ENCODE measurements at regions not wholly inside any gene's neighbourhood (a gene's known extent, or its start where the extent isn't known, plus 50 kb on each side); places are given as distances from the start of the nearest gene placed in this dataset.
"Not testable (repeated sequence)": the region's sequence is repeated elsewhere in the genome, so short reads cannot be mapped to it uniquely, and the experiment has no call there.

DNA sequence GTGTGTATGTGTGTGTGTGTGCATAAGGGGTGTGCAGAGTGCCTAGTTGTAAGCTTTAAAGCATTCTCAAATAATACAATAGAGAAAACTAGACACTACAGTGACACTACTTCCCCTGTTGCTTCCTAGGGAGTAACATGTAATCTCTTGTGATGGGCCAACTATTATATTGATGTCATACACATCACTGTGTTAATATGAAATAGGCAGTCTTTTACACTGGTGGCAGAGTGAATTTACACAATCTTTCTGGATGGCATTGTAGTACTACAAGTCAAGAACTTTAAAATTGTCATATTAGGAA, 488.0 kb upstream of the ZEB2 start:
- DNase-seq (ENCODE audit: low read depth, low spot score) = no peak

DNA sequence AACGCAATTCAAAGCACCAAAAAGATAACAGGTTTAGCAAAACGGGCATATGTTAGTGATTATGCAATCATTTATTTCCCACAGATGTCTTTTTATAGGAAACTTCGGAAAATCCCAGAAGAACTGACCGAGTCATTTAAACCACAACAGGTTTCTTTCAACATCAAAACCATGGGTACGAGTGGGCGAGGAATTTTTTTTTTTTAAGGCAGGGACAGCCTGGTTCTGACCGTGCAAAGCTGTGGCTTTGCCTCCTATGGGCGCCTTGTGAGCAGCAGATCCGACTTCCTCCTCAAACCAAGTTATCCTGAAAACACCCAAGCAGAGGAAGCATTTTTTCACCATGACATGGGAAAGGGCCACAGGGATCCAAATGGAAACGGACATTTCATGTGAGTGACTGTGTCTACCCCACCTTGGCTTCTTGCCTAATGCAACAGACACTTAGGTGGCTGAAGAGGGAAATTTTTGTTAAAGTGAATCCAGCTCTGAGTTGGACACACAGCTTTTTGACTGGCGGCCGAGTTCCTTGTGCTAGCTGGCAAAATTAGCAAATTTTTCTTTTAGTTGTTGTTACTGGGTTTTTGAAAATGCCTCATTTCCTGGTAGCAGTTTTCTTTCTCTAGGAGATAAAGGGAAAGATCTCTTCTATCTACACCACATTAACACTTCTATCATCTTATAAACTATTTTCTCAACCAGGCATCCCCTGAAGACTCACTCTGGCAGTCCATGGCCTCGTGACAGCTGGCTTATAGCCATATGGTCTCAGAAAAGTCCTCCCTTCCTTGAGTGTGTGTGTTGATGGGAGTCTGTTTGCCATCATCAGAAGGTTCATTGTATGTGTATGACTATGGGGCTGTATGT, 487.4 kb upstream of the ZEB2 start:
- peak; percentile 91 for DNase-seq (ENCODE audit: low read depth, low spot score)

DNA sequence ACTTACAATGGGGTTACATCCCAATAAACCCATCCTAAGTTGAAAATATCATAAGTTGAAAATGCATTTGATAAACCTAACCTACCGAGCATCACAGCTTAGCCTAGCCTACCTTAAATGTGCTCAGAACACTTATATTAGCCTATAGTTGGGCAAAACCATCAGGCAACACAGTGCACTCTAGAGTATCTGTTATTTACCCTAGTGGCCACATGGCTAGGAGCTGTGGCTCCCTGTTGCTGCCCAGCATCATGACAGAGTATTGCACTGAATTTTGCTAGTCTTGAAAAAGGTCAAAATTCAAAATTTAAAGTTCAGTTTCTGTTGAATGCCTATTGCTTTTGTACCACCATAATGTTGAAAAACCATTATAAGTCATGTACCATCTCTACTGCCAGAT, 482.7 kb upstream of the ZEB2 start:
- DNase-seq (ENCODE audit: low read depth, low spot score) = no peak

DNA sequence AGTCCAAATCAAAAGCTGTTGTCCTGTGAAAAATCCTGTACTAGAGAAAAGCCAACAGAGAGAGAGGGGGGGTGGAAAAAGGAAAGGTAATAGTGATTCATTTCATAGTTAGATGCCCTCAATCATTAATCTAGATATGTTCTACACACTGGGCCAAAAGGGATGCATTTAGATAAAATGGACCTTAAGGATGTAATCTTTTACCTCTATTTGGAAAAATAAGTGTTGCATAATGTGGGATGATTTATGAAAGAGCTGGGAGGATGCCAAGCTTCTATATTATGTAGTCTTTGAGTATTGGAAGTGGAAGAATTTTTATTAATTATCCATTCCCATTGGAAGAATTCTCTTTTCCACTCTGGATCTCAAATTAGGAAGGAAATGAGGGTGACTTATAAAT, 480.5 kb upstream of the ZEB2 start:
- DNase-seq (ENCODE audit: low read depth, low spot score) = no peak

DNA sequence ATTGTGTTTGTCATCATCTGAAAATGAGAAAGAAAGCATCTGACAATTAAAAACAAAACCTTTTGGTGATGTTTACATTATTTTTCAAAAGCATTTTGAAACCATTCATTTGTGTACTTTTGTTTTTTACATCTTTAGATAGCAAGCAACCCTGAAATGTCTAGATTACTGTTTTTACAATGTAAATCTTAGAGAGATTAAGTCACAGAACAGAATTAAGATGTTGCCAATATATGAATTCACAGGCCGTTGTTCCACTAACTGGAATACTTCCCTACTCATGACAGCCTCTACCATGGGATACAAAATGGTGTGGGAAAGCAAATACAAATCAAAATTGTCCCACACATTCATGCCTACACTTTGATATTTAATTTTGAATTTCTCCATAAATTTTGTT, 480.0 kb upstream of the ZEB2 start:
- DNase-seq (ENCODE audit: low read depth, low spot score) = no peak

DNA sequence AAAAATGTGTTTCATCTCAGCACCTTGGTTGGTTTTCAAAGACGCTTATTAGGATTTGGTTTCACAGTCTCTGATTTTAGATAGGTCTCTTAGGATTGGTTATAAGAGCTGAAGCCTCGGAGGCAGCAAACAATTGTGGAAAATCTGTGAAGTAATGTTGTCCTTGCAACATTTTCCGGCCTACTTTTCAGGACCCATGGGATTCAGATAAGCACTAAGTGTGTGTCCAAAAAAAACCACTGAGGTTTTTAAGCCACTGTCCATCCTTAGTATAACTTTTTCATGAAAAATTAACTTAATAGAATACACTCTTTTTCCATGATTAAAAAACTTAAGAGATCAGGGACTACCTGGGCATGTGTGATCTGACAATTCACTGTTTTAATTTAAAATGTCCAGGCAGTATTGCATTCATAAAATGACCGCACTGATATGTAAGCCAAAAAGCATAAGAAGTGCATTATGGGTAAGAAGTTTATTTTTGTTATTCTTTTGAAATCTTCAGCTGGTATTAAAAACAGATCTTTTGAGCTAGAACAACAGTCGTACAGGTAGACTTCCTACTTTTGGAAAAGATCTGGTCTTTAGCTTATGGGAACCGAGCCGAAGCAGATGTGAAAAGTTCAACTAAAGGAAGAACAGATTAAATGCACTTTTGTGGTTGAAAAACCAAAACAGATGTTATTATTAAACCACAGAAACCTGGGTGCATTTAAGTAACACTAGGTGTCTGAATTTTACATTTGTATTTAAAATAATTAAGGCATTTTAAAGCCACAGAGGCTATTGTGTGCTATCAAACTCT, 479.4 kb upstream of the ZEB2 start:
- DNase-seq (ENCODE audit: low read depth, low spot score) = no peak

DNA sequence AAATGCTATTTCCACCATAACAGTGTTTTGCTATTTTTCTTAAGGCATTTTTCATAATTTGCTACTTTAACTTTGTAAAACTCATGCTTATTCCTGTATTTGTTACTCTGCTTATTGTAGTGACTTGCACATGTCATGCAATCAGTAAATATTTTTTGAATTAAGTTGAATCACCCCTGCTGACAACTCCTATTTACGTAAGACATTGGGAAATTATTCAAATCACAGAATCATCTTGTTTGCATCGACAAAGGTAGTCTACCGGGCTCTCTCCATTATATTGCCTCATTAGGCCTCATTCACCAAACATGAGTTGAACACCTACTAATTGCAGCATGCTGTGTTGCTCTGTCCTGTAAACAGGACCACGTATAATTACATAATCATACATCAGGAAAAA, 478.5 kb upstream of the ZEB2 start:
- no peak for DNase-seq (ENCODE audit: low read depth, low spot score)

DNA sequence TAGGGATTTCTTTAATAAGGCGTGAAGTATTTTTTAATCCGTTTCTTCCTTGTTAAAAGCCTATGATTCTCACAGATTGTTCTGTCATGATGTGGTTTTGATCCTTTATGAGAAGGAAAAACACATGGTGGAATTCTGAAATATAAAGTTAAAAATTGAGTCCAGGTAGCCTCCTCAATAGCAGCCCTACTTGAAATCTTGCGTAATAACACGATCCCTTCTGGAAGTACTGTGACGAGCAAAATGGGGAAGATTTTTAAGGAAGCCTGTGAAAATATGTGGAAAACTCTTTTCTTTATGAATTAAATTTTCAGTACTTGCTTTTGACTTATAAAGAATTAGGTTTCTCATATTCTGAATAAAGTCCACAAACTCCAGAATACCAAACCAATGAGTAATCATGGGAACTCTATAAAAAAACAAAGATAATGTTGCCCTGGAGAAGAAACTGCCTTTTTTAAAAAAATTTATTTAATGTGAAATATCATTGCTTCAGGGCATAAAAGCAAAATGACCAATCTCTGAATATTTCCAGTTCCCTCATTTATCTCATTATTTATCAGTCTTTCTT, 476.4 kb upstream of the ZEB2 start:
- DNase-seq (ENCODE audit: low read depth, low spot score) = peak; percentile 52

DNA sequence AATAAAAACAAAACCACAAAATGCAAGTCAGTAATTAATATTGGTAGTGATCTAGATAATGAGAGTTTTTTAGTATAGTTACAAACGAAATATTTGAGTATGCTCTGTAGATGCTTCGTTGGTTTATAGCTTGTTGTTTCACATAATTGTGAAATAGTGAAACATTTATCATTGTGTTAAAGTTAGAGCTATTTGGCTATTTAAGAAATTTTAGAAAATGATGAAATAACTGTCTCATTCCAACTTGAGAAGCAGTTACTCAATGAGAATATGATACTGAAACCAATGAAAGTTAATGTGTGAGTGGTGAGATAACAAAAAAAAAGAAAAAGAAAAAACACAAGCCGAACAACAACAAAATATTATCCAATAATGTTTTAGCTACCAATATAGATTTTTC, 475.6 kb upstream of the ZEB2 start:
- DNase-seq (ENCODE audit: low read depth, low spot score) = no peak

DNA sequence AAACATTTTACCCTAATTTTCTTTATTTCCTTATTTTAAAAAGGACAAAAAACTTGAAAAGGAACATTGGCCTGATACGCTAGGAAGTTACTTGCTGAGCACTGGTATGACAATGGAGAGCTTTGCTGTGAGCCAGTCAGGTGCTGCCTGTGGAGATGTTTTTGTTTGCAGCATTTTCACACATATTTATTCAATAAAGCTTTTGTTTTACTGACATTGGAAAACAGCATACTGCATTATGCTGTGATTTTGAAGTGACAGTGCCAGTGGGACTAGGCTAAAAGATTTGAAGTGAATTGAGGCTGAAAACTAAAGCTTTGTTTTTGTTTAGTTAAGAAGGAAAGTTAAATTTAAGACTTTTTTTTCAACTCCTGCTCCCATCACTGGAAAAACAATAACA, 470.7 kb upstream of the ZEB2 start:
- DNase-seq (ENCODE audit: low read depth, low spot score) = no peak

DNA sequence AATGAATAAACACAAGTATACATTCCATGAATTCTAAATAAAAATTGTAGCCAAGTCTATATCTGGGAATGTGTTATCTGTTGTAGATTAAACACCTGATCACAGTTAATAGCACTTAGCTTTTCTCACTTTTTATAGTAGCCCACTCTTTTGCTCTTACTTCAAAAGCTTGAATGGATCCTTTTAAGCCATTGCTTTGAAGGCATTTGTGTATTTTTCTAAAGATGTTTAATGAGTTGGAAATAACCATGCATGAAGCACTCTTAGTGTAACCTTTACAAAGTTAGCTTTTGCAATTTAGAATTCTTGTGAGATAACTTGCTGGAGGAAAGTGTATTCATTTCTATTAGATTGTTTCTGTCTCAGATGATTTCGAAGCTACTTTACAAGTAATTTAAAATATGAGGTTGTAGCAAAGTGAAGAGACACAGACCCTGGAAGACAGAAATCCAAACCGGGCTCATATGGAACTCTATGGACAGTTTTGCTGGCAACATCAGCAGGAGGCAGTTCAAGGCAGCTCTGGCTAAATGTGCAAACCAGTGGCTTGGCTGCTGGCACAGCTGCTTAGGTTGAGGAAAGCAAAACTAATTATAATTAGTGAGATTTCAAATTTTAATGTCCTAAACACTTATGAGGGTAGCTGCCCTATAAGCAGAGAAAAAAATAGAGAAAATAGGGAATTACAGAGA, 469.8 kb upstream of the ZEB2 start:
- peak; percentile 22 for DNase-seq (ENCODE audit: low read depth, low spot score)

DNA sequence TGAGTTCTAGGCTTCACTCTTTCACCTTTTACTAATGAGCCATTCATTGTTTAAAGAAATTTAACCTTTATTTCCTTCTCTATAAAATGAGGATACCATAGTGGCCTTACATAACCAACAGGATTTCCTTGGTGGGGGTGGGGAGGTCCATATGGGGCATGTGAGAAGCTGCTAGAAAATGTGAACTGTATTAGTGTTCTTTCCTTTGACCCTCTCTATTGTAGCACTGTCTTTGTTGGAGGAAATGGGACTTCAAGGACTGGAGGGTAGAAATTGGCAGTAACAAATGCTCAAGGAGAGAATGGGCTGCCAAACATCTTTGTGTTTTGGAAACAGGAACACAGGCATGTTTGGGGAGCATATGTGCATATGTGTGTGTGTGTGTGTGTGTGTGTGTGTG, 468.7 kb upstream of the ZEB2 start:
- DNase-seq (ENCODE audit: low read depth, low spot score) = no peak

DNA sequence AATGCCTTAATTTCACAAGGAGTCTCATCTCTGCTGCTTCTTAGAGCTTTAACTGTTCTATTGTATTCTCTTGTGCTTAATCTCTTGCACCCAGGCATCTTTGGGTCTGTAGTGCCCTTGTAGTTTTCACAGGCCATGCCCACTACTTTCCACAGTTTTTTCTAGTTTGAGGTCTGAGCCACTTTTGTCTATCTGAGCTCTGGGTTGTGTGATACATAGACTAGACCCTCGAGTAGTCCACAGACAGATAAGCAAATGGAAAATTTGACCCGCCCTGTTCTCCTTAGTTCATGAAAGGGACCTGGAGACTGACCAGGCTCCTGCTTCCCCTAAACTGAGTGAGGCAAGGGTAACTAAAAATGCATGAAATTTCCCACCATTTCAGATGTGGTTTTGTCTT, 466.8 kb upstream of the ZEB2 start:
- no peak for DNase-seq (ENCODE audit: low read depth, low spot score)

DNA sequence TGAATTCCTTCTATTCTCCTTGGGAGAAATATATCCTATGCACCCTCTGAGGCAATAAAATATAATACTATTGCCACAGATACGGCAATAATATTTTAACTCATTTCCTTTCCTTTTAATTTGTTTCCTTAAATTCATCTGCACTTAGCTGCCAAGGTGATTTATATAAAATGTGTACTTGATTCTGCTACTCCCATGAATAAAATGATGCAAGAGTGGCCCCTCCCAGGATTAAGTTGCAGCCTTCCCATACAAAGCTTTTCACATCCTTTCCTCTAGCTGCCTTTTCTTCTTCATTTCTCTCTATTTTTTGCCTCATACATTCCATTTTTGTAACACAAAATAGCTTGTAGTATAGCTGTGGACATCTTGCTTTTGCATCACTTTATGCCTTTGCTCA, 464.1 kb upstream of the ZEB2 start:
- no peak for DNase-seq (ENCODE audit: low read depth, low spot score)

DNA sequence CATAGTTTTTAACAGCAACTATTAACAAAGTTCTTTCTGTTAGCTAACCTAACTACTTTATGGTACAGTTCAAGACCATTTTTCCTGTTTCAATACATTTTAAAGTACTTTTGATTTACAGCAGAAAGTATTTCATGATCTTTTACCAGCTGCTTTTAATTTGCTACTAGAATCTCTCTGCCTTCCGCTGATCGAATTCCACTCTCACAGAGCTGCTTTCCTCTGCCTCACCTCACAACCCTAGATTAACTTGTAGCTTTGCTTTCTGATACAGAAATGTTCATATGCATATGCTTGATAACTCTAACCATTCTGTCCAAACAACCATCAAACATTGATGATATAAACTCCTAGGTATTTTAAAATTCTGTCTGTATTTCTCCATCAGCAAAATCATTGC, 463.2 kb upstream of the ZEB2 start:
- no peak for DNase-seq (ENCODE audit: low read depth, low spot score)

DNA sequence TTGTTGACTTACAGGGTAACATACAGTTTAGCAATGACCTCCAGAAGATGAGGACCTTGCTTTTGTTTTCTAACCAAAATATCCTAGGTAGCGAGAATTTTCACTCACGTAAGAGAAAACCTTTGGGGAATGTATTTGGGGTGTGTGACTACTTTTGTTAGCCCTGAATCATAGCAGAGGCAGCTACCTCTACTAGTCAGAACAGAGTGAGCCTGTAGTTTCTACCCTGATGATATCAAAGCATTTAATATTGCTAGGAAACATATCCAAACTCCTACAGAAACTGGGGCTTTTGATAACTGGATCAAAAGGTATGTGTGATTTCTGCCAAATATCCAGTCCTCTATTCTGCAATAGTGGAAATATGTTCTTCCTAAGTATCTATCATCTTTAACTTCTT, 462.6 kb upstream of the ZEB2 start:
- no peak for DNase-seq (ENCODE audit: low read depth, low spot score)

DNA sequence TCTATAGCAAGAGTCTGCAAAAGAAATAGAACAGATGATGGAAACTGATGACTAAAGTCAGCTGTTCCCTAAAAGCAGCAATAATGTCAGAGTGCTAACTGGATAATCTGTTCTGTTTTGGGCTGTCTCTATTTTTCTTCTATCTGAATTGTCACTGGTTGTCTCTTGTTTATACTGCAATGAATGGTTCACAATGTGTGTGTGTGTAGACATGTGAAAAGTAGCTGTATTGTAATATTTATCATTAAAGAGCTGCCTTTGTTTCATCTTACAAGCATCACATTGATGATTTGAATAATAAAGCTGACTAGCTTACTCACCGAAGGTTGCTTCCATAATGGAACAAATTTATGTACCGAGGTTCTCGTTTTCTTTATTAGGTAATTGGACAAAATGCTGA, 456.0 kb upstream of the ZEB2 start:
- no peak for DNase-seq (ENCODE audit: low read depth, low spot score)

DNA sequence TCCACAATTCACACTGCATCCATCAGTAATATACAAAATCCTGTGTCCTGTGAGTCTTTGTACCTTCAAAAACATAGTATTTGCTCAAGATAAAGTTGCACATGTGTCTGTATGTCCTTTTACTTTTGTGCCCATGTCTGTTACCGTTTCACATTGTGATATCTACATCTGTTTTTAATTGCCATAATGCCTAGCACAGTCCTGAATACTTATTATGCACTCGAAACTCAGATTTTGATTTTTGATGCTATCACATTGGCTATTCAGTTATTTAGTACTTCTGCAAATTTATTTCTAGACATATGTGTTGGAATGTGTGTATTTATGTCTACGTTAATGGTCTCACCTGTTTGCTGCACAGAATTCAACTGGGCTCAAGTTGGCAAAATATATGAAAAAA, 452.8 kb upstream of the ZEB2 start:
- no peak for DNase-seq (ENCODE audit: low read depth, low spot score)

DNA sequence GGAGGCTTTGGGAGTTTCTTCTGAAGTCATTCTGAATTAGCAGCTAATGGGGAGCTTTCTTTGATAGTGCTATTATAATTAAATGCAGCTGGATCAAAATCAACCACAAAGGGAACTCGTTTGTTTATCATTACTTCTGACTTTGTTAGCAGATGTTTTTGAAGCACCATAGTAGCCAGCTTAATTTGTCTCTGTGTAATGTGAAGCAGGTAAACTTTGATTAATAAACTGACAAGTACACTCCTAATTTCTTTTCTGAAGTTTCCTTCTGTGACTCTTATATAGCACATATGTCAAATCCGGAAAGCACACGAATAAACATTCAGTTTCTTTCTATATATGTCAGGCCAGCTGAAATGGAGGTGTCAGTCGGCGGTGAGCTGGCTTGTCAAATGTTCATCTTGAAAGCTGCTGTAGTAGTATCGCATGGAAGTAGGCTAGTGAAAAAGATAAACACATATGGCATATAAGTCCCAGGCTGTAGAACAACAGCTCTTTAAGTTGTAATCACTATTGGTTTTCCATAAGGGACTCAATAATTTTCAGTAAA, 451.9 kb upstream of the ZEB2 start:
- DNase-seq (ENCODE audit: low read depth, low spot score) = no peak

DNA sequence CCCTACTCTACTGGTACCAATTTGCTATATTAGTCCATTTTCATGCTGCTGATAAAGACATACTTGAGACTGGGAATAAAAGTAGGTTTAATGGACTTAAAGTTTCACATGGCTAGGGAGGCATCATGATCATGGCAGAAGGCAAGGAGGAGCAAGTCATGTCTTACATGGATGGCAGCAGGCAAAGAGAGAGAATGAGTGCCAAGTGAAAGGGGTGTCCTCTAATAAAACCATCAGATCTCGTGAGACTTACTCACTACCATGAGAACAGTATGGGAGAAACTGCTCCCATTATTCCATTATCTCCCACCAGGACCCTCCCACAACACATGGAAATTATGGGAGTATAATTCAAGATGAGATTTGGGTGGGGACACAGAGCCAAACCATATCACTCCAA, 450.5 kb upstream of the ZEB2 start:
- not testable (repeated sequence) for DNase-seq (ENCODE audit: low read depth, low spot score)

DNA sequence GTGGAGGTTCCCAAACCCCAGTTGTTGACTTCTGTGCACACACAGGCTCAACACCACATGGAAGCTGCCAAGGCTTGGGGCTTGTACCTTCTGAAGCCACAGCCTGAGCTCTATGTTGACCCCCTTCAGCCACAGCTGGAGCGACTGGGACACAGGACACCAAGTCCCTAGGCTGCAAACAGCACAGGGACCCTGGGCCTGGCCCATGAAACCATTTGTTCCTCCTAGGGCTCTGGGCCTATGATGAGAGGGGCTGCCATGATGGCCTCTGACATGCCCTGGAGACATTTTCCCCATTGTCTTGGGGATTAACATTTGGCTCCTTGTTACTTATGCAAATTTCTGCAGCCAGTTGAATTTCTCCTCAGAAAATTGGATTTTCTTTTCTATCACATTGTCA, 449.6 kb upstream of the ZEB2 start:
- not testable (repeated sequence) for DNase-seq (ENCODE audit: low read depth, low spot score)

DNA sequence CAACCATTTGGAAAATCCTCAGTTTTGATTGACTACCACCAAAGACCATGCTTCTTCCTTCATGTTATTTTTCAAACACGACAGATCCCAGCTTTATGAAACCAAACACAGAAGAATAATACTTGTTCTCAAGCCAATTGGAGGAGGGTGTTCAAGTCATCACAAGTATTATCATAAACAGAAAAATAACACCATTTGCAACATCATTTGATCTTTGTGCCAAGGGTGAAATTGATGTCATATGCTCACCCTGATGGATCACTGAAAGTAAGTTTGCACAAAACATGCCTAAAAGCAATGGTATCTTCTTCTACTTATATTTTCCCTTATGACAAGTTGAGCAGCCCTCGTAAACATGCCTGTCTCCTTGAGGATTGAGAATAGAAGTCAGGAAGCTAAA, 448.0 kb upstream of the ZEB2 start:
- no peak for DNase-seq (ENCODE audit: low read depth, low spot score)

All from astrocyte of the hippocampus (primary cell).